Activated T-cell treated with anti-CD3 and anti-CD28 coated beads, Interleukin-2, amount 50 U/mL, for 72 hours (primary cell): ENCODE measurements at regions not wholly inside any gene's neighbourhood (a gene's known extent, or its start where the extent isn't known, plus 50 kb on each side); places are given as distances from the start of the nearest gene placed in this dataset.
"Not testable (repeated sequence)": the region's sequence is repeated elsewhere in the genome, so short reads cannot be mapped to it uniquely, and the experiment has no call there.

Experiments used
- ATAC-seq, 2 donors: fragments of 150-1000 bp; cut with Tn5 transposase; replicated peaks in 1 of 2; 2 replicates each; pipeline ENCODE4 v1.10.0; 2021; ENCODE audit warnings: moderate library complexity in 2 of 2, mild to moderate bottlenecking in 1 of 2
- DNase-seq, 2 donors: peaks; one replicate each; pipeline ENCODE4 v3.0.0; 2021 to 2022; ENCODE audit warnings: mixed read lengths in 1 of 2
- H3K27ac Mint-ChIP-seq: one replicate; pipeline ENCODE4 v1.8.0; 2022; ENCODE audit warnings: mild to moderate bottlenecking, moderate library complexity, mixed read lengths
- H3K27me3 Mint-ChIP-seq: one replicate; pipeline ENCODE4 v1.8.0; 2022; ENCODE audit warnings: low read depth, mixed read lengths
- H3K36me3 Mint-ChIP-seq, 2 donors: one replicate each; pipeline ENCODE4 v1.8.0; 2022; ENCODE audit warnings: mixed read lengths in 2 of 2, mild to moderate bottlenecking in 1 of 2; ENCODE audit not compliant: insufficient read depth in 2 of 2
- H3K4me1 Mint-ChIP-seq: one replicate; pipeline ENCODE4 v1.8.0; 2022; ENCODE audit warnings: low read depth, mixed read lengths
- H3K4me3 Mint-ChIP-seq, 2 donors: one replicate each; pipeline ENCODE4 v1.8.0; 2022; ENCODE audit warnings: mild to moderate bottlenecking in 2 of 2, mixed read lengths in 2 of 2, moderate library complexity in 2 of 2
- H3K9me3 Mint-ChIP-seq, 2 donors: one replicate each; pipeline ENCODE4 v1.8.0; 2022; ENCODE audit warnings: mixed read lengths in 2 of 2

GRCh38 chr17:21756856-21757619, 64.7 kb downstream of the KCNJ18 start:
- ATAC-seq (no peak), DNase-seq (no peak)
- Mint-ChIP-seq H3K4me3 (no peak overlapping the region), H3K36me3 (no peaks in the 10 kb centered on the region), H3K4me1 (no peaks in the 10 kb centered on the region), H3K9me3 (peaks cover 2 to 4% of the 10 kb centered on the region in 2 donors), H3K27ac (no peak overlapping the region), H3K27me3 (no peaks in the 10 kb centered on the region)

- ATAC-seq, H3K4me3 Mint-ChIP-seq, H3K9me3 Mint-ChIP-seq, H3K4me1 Mint-ChIP-seq, H3K27me3 Mint-ChIP-seq, H3K27ac Mint-ChIP-seq, DNase-seq, H3K36me3 Mint-ChIP-seq: not testable (repeated sequence)
These were observed 67.3 kb downstream of the KCNJ18 start for GRCh38 chr17:21759636-21760035.

GRCh38 chr17:21763738-21764340, 71.5 kb downstream of the KCNJ18 start:
- H3K9me3 Mint-ChIP-seq, H3K27me3 Mint-ChIP-seq, H3K27ac Mint-ChIP-seq, H3K36me3 Mint-ChIP-seq, DNase-seq, H3K4me3 Mint-ChIP-seq, H3K4me1 Mint-ChIP-seq, ATAC-seq: not testable (repeated sequence)

- H3K4me1 Mint-ChIP-seq, H3K4me3 Mint-ChIP-seq, ATAC-seq, DNase-seq, H3K27ac Mint-ChIP-seq, H3K36me3 Mint-ChIP-seq, H3K9me3 Mint-ChIP-seq, H3K27me3 Mint-ChIP-seq: not testable (repeated sequence)
These were observed 73.4 kb downstream of the KCNJ18 start for GRCh38 chr17:21765651-21766290.

GRCh38 chr17:21766565-21766964, 74.2 kb downstream of the KCNJ18 start:
- not testable (repeated sequence) for H3K27me3 Mint-ChIP-seq, H3K36me3 Mint-ChIP-seq, H3K9me3 Mint-ChIP-seq, DNase-seq, H3K27ac Mint-ChIP-seq, ATAC-seq, H3K4me3 Mint-ChIP-seq, H3K4me1 Mint-ChIP-seq

- not testable (repeated sequence) for H3K27ac Mint-ChIP-seq, ATAC-seq, H3K36me3 Mint-ChIP-seq, H3K4me3 Mint-ChIP-seq, DNase-seq, H3K27me3 Mint-ChIP-seq, H3K4me1 Mint-ChIP-seq, H3K9me3 Mint-ChIP-seq
These were observed 75.1 kb downstream of the KCNJ18 start for GRCh38 chr17:21767162-21768156.

- not testable (repeated sequence) for ATAC-seq, H3K36me3 Mint-ChIP-seq, DNase-seq
These were observed 75.9 kb downstream of the KCNJ18 start for GRCh38 chr17:21768244-21768643.

GRCh38 chr17:21768729-21769462, 76.6 kb downstream of the KCNJ18 start:
- not testable (repeated sequence) for H3K4me3 Mint-ChIP-seq, H3K9me3 Mint-ChIP-seq

More at GRCh38 chr17:21768244-21768643, 75.9 kb downstream of the KCNJ18 start:
- not testable (repeated sequence) for H3K4me3 Mint-ChIP-seq, H3K27ac Mint-ChIP-seq, H3K27me3 Mint-ChIP-seq, H3K4me1 Mint-ChIP-seq, H3K9me3 Mint-ChIP-seq

GRCh38 chr17:21769781-21770180, 77.5 kb downstream of the KCNJ18 start:
- DNase-seq, result not testable (repeated sequence)

More at GRCh38 chr17:21768729-21769462, 76.6 kb downstream of the KCNJ18 start:
- not testable (repeated sequence) for ATAC-seq, H3K27ac Mint-ChIP-seq, H3K4me1 Mint-ChIP-seq, DNase-seq, H3K27me3 Mint-ChIP-seq, H3K36me3 Mint-ChIP-seq

GRCh38 chr17:21770466-21771446, 78.4 kb downstream of the KCNJ18 start:
- H3K4me3 Mint-ChIP-seq, H3K27me3 Mint-ChIP-seq, DNase-seq, H3K9me3 Mint-ChIP-seq, H3K4me1 Mint-ChIP-seq, H3K36me3 Mint-ChIP-seq, H3K27ac Mint-ChIP-seq: not testable (repeated sequence)
- peak; percentile 91 to 92 for ATAC-seq

More at GRCh38 chr17:21769781-21770180, 77.5 kb downstream of the KCNJ18 start:
- not testable (repeated sequence) for H3K4me3 Mint-ChIP-seq, H3K36me3 Mint-ChIP-seq, ATAC-seq, H3K27me3 Mint-ChIP-seq, H3K4me1 Mint-ChIP-seq, H3K9me3 Mint-ChIP-seq, H3K27ac Mint-ChIP-seq

- Mint-ChIP-seq H3K27me3 (no peaks in the 10 kb centered on the region), H3K27ac (no peak overlapping the region), H3K4me1 (no peaks in the 10 kb centered on the region), H3K4me3 (no peak overlapping the region), H3K36me3 (peaks cover 2% of the 10 kb centered on the region in 2 donors), H3K9me3 (peaks cover 0 to 2% of the 10 kb centered on the region in 2 donors)
- ATAC-seq (no peak), DNase-seq (no peak)
These were observed 80.0 kb downstream of the KCNJ18 start for GRCh38 chr17:21772321-21772720.
